ENCODE measurements at regions not wholly inside any gene's neighbourhood (a gene's known extent, or its start where the extent isn't known, plus 50 kb on each side); places are given as distances from the start of the nearest gene placed in this dataset.

DNA sequence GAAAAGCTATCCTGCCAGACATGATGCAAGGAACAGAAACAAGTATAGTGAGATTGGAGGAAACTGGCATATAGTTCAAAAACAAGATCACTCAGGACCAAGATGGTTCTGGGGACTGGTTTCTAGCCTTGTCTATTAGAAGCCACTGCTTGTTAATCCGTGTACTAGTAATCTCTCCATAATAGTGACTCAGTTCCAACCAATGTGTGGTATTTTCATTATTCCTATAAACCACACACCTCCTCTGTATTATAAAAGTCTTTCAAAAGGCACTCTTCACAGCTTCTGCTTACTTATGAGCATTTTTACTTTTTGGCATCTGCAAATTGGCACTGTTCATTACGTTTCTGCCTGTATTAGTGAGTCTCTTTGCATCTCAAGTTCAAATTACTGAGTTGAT, 140.3 kb downstream of the SLC6A15 start:
- no peak for TF ChIP-seq POLR2A (IDR thresholded peaks at IDR 0.05)
- TF ChIP-seq, protein P1, sequence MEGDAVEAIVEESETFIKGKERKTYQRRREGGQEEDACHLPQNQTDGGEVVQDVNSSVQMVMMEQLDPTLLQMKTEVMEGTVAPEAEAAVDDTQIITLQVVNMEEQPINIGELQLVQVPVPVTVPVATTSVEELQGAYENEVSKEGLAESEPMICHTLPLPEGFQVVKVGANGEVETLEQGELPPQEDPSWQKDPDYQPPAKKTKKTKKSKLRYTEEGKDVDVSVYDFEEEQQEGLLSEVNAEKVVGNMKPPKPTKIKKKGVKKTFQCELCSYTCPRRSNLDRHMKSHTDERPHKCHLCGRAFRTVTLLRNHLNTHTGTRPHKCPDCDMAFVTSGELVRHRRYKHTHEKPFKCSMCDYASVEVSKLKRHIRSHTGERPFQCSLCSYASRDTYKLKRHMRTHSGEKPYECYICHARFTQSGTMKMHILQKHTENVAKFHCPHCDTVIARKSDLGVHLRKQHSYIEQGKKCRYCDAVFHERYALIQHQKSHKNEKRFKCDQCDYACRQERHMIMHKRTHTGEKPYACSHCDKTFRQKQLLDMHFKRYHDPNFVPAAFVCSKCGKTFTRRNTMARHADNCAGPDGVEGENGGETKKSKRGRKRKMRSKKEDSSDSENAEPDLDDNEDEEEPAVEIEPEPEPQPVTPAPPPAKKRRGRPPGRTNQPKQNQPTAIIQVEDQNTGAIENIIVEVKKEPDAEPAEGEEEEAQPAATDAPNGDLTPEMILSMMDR (IDR thresholded peaks at IDR 0.05), result no peak

Measured in adrenal gland (tissue), 5 donors.